ENCODE measurements at regions not wholly inside any gene's neighbourhood (a gene's known extent, or its start where the extent isn't known, plus 50 kb on each side); places are given as distances from the start of the nearest gene placed in this dataset.

GRCh38 chr6:106794129-106794528, 164.8 kb downstream of the QRSL1 start:
- TF ChIP-seq RAD21 (IDR thresholded peaks at IDR 0.05; ENCODE audit: low read depth): no peak
- no peak for TF ChIP-seq EGR1 (IDR thresholded peaks at IDR 0.05)

- TF ChIP-seq REST (IDR thresholded peaks at IDR 0.05; ENCODE audit: low read depth) (no peak), YY1 (IDR thresholded peaks at IDR 0.05; ENCODE audit: low read depth) (no peak), TEAD4 (IDR thresholded peaks at IDR 0.05) (no peak), MAX (IDR thresholded peaks at IDR 0.05) (no peak), TAF1 (IDR thresholded peaks at IDR 0.05; ENCODE audit: low read depth) (no peak), TCF12 (IDR thresholded peaks at IDR 0.05; ENCODE audit: low read depth) (no peak)
Observed at GRCh38 chr6:106792536-106793236, 163.3 kb downstream of the QRSL1 start.

GRCh38 chr6:106790935-106791334, 161.6 kb downstream of the QRSL1 start:
- no peak for TF ChIP-seq CEBPB (IDR thresholded peaks at IDR 0.05)
- TF ChIP-seq TAF1 (IDR thresholded peaks at IDR 0.05; ENCODE audit: low read depth): no peak
- TF ChIP-seq TEAD4 (IDR thresholded peaks at IDR 0.05): no peak
- TF ChIP-seq EGR1 (IDR thresholded peaks at IDR 0.05): no peak
- TF ChIP-seq REST (IDR thresholded peaks at IDR 0.05; ENCODE audit: low read depth): no peak

GRCh38 chr6:106790149-106790770, 160.9 kb downstream of the QRSL1 start:
- TF ChIP-seq MAX (IDR thresholded peaks at IDR 0.05): no peak
- no peak for TF ChIP-seq FOXM1 (IDR thresholded peaks at IDR 0.05; ENCODE audit: borderline replicate concordance, low read depth)
- no peak for TF ChIP-seq RAD21 (IDR thresholded peaks at IDR 0.05; ENCODE audit: low read depth)
- no peak for TF ChIP-seq NFIC (IDR thresholded peaks at IDR 0.05)

- TF ChIP-seq NFIC (IDR thresholded peaks at IDR 0.05) (no peak), REST (IDR thresholded peaks at IDR 0.05; ENCODE audit: low read depth) (no peak), FOXM1 (IDR thresholded peaks at IDR 0.05; ENCODE audit: borderline replicate concordance, low read depth) (no peak), TAF1 (IDR thresholded peaks at IDR 0.05; ENCODE audit: low read depth) (no peak), TCF12 (IDR thresholded peaks at IDR 0.05; ENCODE audit: low read depth) (no peak), MAX (IDR thresholded peaks at IDR 0.05) (no peak), EGR1 (IDR thresholded peaks at IDR 0.05) (no peak), EP300 (IDR thresholded peaks at IDR 0.05; ENCODE audit: borderline replicate concordance) (no peak), USF1 (IDR thresholded peaks at IDR 0.05) (no peak), YY1 (IDR thresholded peaks at IDR 0.05; ENCODE audit: low read depth) (no peak), CREB1 (IDR thresholded peaks at IDR 0.05; ENCODE audit: low read depth) (no peak), ZBTB7A (IDR thresholded peaks at IDR 0.05; ENCODE audit: low read depth) (no peak), CEBPB (IDR thresholded peaks at IDR 0.05) (no peak), TEAD4 (IDR thresholded peaks at IDR 0.05) (no peak), RAD21 (IDR thresholded peaks at IDR 0.05; ENCODE audit: low read depth) (no peak)
Observed at GRCh38 chr6:106789428-106790148, 160.2 kb downstream of the QRSL1 start.

All from Ishikawa (cell line).